GM12874 (cell line): ENCODE measurements at regions not wholly inside any gene's neighbourhood (a gene's known extent, or its start where the extent isn't known, plus 50 kb on each side); places are given as distances from the start of the nearest gene placed in this dataset.

Experiments used
- TF ChIP-seq, protein P1 (sequence below): IDR thresholded peaks from 2 replicates; pipeline ENCODE4 v1.5.1; 2011; ENCODE audit warnings: low read depth, mild to moderate bottlenecking, control low read depth, low read length, moderate library complexity; ENCODE audit not compliant: insufficient read depth

DNA sequence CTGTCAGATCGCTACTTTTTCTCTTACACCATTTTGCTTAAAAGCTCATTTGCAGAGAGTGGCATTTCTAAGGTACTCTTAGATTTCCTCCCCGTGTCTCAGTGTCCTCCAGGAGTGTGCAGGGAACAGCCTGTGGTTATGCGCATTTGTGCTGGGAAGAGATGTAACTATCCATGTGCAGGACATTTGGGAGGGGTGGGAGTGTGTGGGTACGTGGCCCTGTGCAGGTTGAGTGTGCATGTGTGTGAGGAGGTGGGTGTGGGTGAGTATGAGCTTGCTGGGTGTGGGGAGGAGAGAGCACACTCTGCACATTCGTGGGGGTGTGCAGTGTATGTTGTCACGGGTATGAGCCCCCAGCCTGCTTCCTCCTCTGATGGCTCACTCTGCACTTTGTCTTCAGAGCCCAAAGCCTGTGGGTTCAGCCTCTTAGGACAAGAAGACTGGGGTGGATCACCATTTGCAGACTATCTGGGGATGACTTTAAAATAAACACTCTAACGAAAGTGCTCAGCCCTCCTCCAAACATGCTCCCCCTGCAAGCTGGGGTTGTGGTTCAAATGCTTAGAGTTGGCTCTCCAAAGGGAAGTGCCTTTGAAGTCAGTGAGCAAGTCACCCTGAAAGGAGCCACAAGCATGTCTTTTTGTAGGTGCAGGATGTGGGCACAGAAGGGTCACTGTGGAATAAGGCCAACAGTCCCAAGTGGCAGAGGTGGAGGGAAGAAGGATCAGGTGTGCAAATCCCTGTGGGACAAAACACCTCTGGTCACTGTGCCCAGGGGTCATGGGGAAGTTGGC, 295.4 kb downstream of the RRAGC start:
- TF ChIP-seq, protein P1, sequence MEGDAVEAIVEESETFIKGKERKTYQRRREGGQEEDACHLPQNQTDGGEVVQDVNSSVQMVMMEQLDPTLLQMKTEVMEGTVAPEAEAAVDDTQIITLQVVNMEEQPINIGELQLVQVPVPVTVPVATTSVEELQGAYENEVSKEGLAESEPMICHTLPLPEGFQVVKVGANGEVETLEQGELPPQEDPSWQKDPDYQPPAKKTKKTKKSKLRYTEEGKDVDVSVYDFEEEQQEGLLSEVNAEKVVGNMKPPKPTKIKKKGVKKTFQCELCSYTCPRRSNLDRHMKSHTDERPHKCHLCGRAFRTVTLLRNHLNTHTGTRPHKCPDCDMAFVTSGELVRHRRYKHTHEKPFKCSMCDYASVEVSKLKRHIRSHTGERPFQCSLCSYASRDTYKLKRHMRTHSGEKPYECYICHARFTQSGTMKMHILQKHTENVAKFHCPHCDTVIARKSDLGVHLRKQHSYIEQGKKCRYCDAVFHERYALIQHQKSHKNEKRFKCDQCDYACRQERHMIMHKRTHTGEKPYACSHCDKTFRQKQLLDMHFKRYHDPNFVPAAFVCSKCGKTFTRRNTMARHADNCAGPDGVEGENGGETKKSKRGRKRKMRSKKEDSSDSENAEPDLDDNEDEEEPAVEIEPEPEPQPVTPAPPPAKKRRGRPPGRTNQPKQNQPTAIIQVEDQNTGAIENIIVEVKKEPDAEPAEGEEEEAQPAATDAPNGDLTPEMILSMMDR, result no peak

DNA sequence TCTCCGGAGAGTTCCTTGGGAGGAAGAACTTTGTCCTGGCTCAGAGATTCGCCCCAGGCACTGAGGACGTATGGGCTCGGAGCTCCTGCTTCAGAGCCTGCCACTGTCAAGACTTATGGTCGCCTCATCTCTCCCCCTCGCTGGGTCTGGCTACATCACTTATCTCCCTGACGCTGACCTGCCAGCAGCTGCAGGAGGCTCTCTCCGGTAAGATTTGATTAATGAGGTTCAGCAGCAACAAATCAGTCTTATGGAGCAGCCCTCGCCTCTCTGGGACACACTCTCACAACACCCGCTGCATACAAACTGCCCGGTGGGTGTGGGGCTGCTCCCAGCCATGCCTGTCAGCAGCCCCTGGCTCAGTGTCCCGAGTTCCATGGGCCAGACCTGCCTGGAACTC, 297.8 kb downstream of the RRAGC start:
- TF ChIP-seq, protein P1, result no peak

DNA sequence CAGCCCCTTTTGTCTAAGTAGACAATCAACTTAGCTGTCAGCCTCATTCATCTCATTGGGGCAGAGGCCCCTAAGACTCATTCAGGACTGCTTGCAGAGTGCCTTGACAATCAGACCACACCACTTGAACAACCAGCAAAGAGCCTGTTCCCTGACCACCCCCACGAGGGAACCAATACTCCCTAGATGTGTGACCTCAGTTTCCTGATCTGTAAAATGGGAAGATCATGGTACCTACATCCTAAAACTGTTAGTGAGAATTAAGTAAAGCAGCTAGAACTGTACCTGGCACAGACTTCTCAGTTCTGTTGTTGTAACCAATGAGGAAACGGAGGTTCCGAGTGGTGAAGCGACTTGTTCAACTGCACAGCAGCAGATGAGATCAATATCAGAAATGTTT, 298.5 kb downstream of the RRAGC start:
- TF ChIP-seq, protein P1, result no peak

GRCh38 chr1:38560457-38560856, 299.1 kb downstream of the RRAGC start:
- TF ChIP-seq, protein P1, result no peak

GRCh38 chr1:38559446-38560165, 300.0 kb downstream of the RRAGC start:
- TF ChIP-seq, protein P1, result no peak

- TF ChIP-seq, protein P1, result no peak
Observed at GRCh38 chr1:38558500-38559445, 300.8 kb downstream of the RRAGC start.

DNA sequence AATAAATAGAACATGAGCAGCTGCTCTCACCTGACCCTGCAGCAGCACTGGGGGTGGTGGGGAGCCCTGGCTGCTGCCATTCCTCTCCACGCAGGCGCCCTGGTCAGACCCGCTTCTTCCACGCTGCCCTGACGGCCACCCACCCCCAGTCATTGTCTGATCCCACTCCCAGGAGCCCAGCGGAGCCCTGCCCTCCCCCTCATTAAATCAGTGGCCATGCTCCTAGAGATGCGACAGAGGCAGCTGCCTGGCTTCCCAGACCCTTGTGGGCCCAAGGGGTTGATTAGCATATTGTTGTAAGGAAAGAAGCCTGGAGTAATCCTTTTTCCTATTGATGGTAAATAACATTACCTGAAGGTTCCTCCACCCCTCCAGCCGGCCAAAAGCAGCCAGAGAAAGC, 301.5 kb downstream of the RRAGC start:
- TF ChIP-seq, protein P1, result no peak
